H9 (cell line): ENCODE measurements at regions not wholly inside any gene's neighbourhood (a gene's known extent, or its start where the extent isn't known, plus 50 kb on each side); places are given as distances from the start of the nearest gene placed in this dataset.
"Not testable (repeated sequence)": the region's sequence is repeated elsewhere in the genome, so short reads cannot be mapped to it uniquely, and the experiment has no call there.

Experiments
- DNase-seq: peaks from one replicate; pipeline ENCODE4 v3.0.0-alpha.2; 2017
- H2AFZ ChIP-seq: one replicate; pipeline ENCODE4 v1.6.1; 2013; ENCODE audit warnings: mild to moderate bottlenecking, low read length, control low read depth, moderate library complexity
- H2AK5ac ChIP-seq: 2 replicates; pipeline ENCODE4 v1.6.1; 2013; ENCODE audit warnings: low read length, control low read depth, mixed read lengths; ENCODE audit not compliant: insufficient read length
- H2BK120ac ChIP-seq: one replicate; pipeline ENCODE4 v1.6.1; 2013; ENCODE audit warnings: low read depth, mild to moderate bottlenecking, low read length, control low read depth, inconsistent platforms; ENCODE audit not compliant: poor library complexity, severe bottlenecking
- H2BK12ac ChIP-seq: 2 replicates; pipeline ENCODE4 v1.6.1; 2013; ENCODE audit warnings: low read length, control low read depth, mixed read lengths, low read depth; ENCODE audit not compliant: insufficient read length
- H2BK15ac ChIP-seq: 2 replicates; pipeline ENCODE4 v1.6.1; 2013; ENCODE audit warnings: low read depth, low read length, control low read depth
- H2BK20ac ChIP-seq: one replicate; pipeline ENCODE4 v1.6.1; 2013; ENCODE audit warnings: low read depth, mild to moderate bottlenecking, low read length, control low read depth, inconsistent platforms; ENCODE audit not compliant: poor library complexity, severe bottlenecking
- H2BK5ac ChIP-seq: 2 replicates; pipeline ENCODE4 v1.6.1; 2013; ENCODE audit warnings: low read length, control low read depth, mixed read lengths; ENCODE audit not compliant: insufficient read length
- H3K14ac ChIP-seq: 2 replicates; pipeline ENCODE4 v1.6.1; 2013; ENCODE audit warnings: low read length, control low read depth; ENCODE audit not compliant: insufficient read depth
- H3K18ac ChIP-seq: 2 replicates; pipeline ENCODE4 v1.6.1; 2013; ENCODE audit warnings: low read depth, mild to moderate bottlenecking, mixed read lengths, low read length, control low read depth; ENCODE audit not compliant: insufficient read length
- H3K23ac ChIP-seq: 2 replicates; pipeline ENCODE4 v1.6.1; 2013; ENCODE audit warnings: low read length, control low read depth, mixed read lengths, low read depth; ENCODE audit not compliant: insufficient read length
- H3K23me2 ChIP-seq: 2 replicates; pipeline ENCODE4 v1.6.1; 2013; ENCODE audit warnings: low read depth, mild to moderate bottlenecking, mixed read lengths, low read length, control low read depth; ENCODE audit not compliant: insufficient read length, poor library complexity, severe bottlenecking
- H3K27ac ChIP-seq: 2 replicates; pipeline ENCODE4 v1.5.1; 2013; ENCODE audit warnings: low read length, control low read depth, mixed read lengths, low read depth; ENCODE audit not compliant: insufficient read length
- H3K27me3 ChIP-seq: 2 replicates; pipeline ENCODE4 v1.6.1; 2013; ENCODE audit warnings: low read length, control low read depth, inconsistent platforms; ENCODE audit not compliant: insufficient read depth
- H3K4ac ChIP-seq: 2 replicates; pipeline ENCODE4 v1.6.1; 2013; ENCODE audit warnings: low read depth, mild to moderate bottlenecking, control low read depth, inconsistent platforms, low read length, moderate library complexity
- H3K4me1 ChIP-seq: 2 replicates; pipeline ENCODE4 v1.6.1; 2013; ENCODE audit warnings: low read length, control low read depth, inconsistent platforms; ENCODE audit not compliant: insufficient read depth
- H3K4me2 ChIP-seq: 2 replicates; pipeline ENCODE4 v1.6.1; 2013; ENCODE audit warnings: low read length, control low read depth, mixed read lengths; ENCODE audit not compliant: insufficient read length, insufficient read depth
- H3K56ac ChIP-seq: 2 replicates; pipeline ENCODE4 v1.6.1; 2013; ENCODE audit warnings: low read depth, mild to moderate bottlenecking, mixed read lengths, low read length, control low read depth; ENCODE audit not compliant: insufficient read length
- H3K79me1 ChIP-seq: 2 replicates; pipeline ENCODE4 v1.6.1; 2013; ENCODE audit warnings: low read depth, mild to moderate bottlenecking, moderate library complexity, low read length, control low read depth, inconsistent platforms; ENCODE audit not compliant: insufficient read depth, poor library complexity, severe bottlenecking
- H3K79me2 ChIP-seq: 2 replicates; pipeline ENCODE4 v1.6.1; 2013; ENCODE audit warnings: low read length, control low read depth, inconsistent platforms; ENCODE audit not compliant: insufficient read depth
- H3K9ac ChIP-seq: 2 replicates; pipeline ENCODE4 v1.6.1; 2013; ENCODE audit warnings: low read length, control low read depth, mixed read lengths; ENCODE audit not compliant: insufficient read length; ENCODE audit errors: extremely low read depth
- H3K9me3 ChIP-seq: one replicate; pipeline ENCODE4 v1.6.1; 2013; ENCODE audit warnings: low read depth, low read length, inconsistent platforms; ENCODE audit not compliant: control insufficient read depth
- H3T11ph ChIP-seq: one replicate; pipeline ENCODE4 v1.6.1; 2013; ENCODE audit warnings: mild to moderate bottlenecking, low read length, control low read depth, inconsistent platforms
- H4K20me1 ChIP-seq: one replicate; pipeline ENCODE4 v1.6.1; 2013; ENCODE audit not compliant: control insufficient read depth, insufficient read length, insufficient read depth
- H4K5ac ChIP-seq: 2 replicates; pipeline ENCODE4 v1.6.1; 2013; ENCODE audit warnings: low read depth, mild to moderate bottlenecking, mixed read lengths, low read length, control low read depth; ENCODE audit not compliant: insufficient read length
- H4K8ac ChIP-seq: replicated peaks from 2 replicates; pipeline ENCODE4 v1.6.1; 2013; ENCODE audit warnings: low read length, control low read depth, mixed read lengths, low read depth; ENCODE audit not compliant: insufficient read length
- H4K91ac ChIP-seq: 2 replicates; pipeline ENCODE4 v1.6.1; 2013; ENCODE audit warnings: low read depth, mild to moderate bottlenecking, moderate library complexity, mixed read lengths, low read length, control low read depth; ENCODE audit not compliant: insufficient read length
- H3K27ac Mint-ChIP-seq, 3 experiments: 2 replicates in 2 of 3; 3 replicates in 1 of 3; pipeline ENCODE4 v1.8.0; 2020 to 2021; ENCODE audit warnings: mixed read lengths in 3 of 3, mild to moderate bottlenecking in 1 of 3, moderate library complexity in 1 of 3
- H3K27me3 Mint-ChIP-seq: 2 replicates; pipeline ENCODE4 v1.8.0; 2021; ENCODE audit warnings: low read depth, mild to moderate bottlenecking, moderate library complexity, mixed read lengths
- H3K36me3 Mint-ChIP-seq, 3 experiments: 2 replicates in 2 of 3; 3 replicates in 1 of 3; pipeline ENCODE4 v1.8.0; 2020 to 2021; ENCODE audit warnings: low read depth in 3 of 3, mixed read lengths in 3 of 3; ENCODE audit not compliant: insufficient read depth in 1 of 3
- H3K4me1 Mint-ChIP-seq, 2 experiments: 2 replicates each; pipeline ENCODE4 v1.8.0; 2020; ENCODE audit warnings: mixed read lengths in 2 of 2
- H3K4me3 Mint-ChIP-seq, 2 experiments: 2 replicates in 1 of 2; 3 replicates in 1 of 2; pipeline ENCODE4 v1.8.0; 2020 to 2021; ENCODE audit warnings: mild to moderate bottlenecking in 2 of 2, mixed read lengths in 2 of 2, moderate library complexity in 1 of 2
- H3K9me3 Mint-ChIP-seq, 2 experiments: 2 replicates in 1 of 2; 3 replicates in 1 of 2; pipeline ENCODE4 v1.8.0; 2020; ENCODE audit warnings: mild to moderate bottlenecking in 2 of 2, mixed read lengths in 2 of 2, moderate library complexity in 1 of 2
- WGBS: extraction: QIAGEN DNeasy Blood & Tissue Kit; methylation state at CpG from one replicate; pipeline ENCODE4 v1.1.7; 2013; ENCODE audit warnings: missing lambda C conversion rate, low lambda C conversion rate, mixed read lengths; ENCODE audit not compliant: insufficient read length; ENCODE audit errors: extremely low coverage; 5-methylcytosine and 5-hydroxymethylcytosine counted together
- TF ChIP-seq, protein P1 (sequence below): fragments of 200-600 bp; sonication (generic); conservative IDR thresholded peaks from 3 replicates; pipeline ENCODE4 v1.8.0; 2021; ENCODE audit warnings: antibody characterized with exemption, mild to moderate bottlenecking

DNA sequence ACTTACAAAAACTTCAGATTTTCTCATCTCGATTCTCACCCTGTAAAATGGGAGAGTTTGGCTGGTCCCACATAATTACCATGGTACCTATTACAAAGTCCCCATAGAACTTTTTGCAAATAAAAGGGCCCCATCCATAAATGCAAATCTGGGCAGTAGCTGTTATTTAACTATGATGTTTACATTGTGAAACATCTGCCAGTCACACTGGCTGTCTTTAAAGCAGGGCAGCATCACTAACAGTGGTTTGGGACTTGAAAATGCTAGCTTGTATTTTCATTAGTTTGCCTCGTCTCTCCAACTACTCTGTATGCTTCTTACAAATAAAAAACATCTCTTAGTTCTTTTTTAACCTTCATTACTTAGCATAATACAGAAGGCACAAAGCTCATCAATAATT lies 240.7 kb downstream of the FZD1 start:
- no peaks in the 10 kb centered on the region for H4K20me1 ChIP-seq
- no peak overlapping the region for H3K4me2 ChIP-seq
- H3K18ac ChIP-seq = no peak overlapping the region
- no peak overlapping the region for H3K4ac ChIP-seq
- Mint-ChIP-seq H3K9me3 (peaks cover 14 to 16% of the 10 kb centered on the region in 2 experiments), H3K4me1 (peaks cover 13 to 14% of the 10 kb centered on the region in 2 experiments; a peak in 3 of 4 replicates), H3K27ac (no peak overlapping the region), H3K36me3 (peaks cover 0 to 10% (median 5%) of the 10 kb centered on the region in 3 experiments; a peak in 5 of 7 replicates), H3K27me3 (peaks cover 4% of the 10 kb centered on the region; the same call in 1 of the 2 replicates), H3K4me3 (no peak overlapping the region)
- H3K14ac ChIP-seq = no peak overlapping the region
- no peak overlapping the region for H3K56ac ChIP-seq
- no peak overlapping the region for H4K8ac ChIP-seq
- H2BK12ac ChIP-seq = no peak overlapping the region
- no peak overlapping the region for H2AK5ac ChIP-seq
- no peak overlapping the region for H3T11ph ChIP-seq
- H2BK20ac ChIP-seq = no peak overlapping the region
- TF ChIP-seq, protein P1, sequence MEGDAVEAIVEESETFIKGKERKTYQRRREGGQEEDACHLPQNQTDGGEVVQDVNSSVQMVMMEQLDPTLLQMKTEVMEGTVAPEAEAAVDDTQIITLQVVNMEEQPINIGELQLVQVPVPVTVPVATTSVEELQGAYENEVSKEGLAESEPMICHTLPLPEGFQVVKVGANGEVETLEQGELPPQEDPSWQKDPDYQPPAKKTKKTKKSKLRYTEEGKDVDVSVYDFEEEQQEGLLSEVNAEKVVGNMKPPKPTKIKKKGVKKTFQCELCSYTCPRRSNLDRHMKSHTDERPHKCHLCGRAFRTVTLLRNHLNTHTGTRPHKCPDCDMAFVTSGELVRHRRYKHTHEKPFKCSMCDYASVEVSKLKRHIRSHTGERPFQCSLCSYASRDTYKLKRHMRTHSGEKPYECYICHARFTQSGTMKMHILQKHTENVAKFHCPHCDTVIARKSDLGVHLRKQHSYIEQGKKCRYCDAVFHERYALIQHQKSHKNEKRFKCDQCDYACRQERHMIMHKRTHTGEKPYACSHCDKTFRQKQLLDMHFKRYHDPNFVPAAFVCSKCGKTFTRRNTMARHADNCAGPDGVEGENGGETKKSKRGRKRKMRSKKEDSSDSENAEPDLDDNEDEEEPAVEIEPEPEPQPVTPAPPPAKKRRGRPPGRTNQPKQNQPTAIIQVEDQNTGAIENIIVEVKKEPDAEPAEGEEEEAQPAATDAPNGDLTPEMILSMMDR = no peak
- WGBS = no CpG with 5 or more reads among the region's 2 CpGs
- no peaks in the 10 kb centered on the region for H3K9me3 ChIP-seq
- no peak overlapping the region for H2BK5ac ChIP-seq
- no peaks in the 10 kb centered on the region for H3K23me2 ChIP-seq
- DNase-seq = no peak
- H2BK15ac ChIP-seq = no peak overlapping the region
- no peak overlapping the region for H3K27ac ChIP-seq
- H3K9ac ChIP-seq = no peak overlapping the region
- no peaks in the 10 kb centered on the region for H3K79me2 ChIP-seq
- no peak overlapping the region for H2AFZ ChIP-seq
- no peaks in the 10 kb centered on the region for H3K4me1 ChIP-seq
- H4K5ac ChIP-seq = no peak overlapping the region
- no peaks in the 10 kb centered on the region for H3K79me1 ChIP-seq
- H2BK120ac ChIP-seq = no peak overlapping the region
- no peak overlapping the region for H4K91ac ChIP-seq
- H3K23ac ChIP-seq = no peak overlapping the region
- no peaks in the 10 kb centered on the region for H3K27me3 ChIP-seq

DNA sequence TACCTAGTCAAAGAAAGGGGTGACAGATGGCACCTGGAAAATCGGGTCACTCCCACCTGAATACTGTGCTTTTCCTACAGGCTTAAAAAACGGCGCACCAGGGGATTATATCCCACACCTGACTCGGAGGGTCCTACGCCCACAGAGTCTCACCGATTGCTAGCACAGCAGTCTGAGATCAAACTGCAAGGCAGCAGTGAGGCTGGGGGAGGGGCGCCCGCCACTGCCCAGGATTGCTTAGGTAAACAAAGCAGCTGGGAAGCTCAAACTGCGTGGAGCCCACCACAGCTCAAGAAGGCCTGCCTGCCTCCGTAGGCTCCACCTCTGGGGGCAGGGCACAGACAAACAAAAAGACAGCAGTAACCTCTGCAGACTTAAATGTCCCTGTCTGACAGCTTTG lies 242.7 kb downstream of the FZD1 start:
- not testable (repeated sequence) for H4K91ac ChIP-seq, H3K4me3 Mint-ChIP-seq, H2BK20ac ChIP-seq, H3K23ac ChIP-seq, H3K4ac ChIP-seq, H3K4me1 ChIP-seq, H2BK15ac ChIP-seq, H3T11ph ChIP-seq, H3K4me2 ChIP-seq, H3K18ac ChIP-seq, H3K9ac ChIP-seq, H3K9me3 ChIP-seq, H3K79me1 ChIP-seq, H2AK5ac ChIP-seq, H3K56ac ChIP-seq, DNase-seq, H4K8ac ChIP-seq, H3K27me3 Mint-ChIP-seq, H2AFZ ChIP-seq, H3K14ac ChIP-seq, H3K27me3 ChIP-seq, H3K9me3 Mint-ChIP-seq, H2BK5ac ChIP-seq, H4K20me1 ChIP-seq, H3K27ac Mint-ChIP-seq, H2BK12ac ChIP-seq, H3K23me2 ChIP-seq, H4K5ac ChIP-seq, H3K79me2 ChIP-seq, H3K27ac ChIP-seq, H3K36me3 Mint-ChIP-seq, H2BK120ac ChIP-seq
- WGBS = no CpG with 5 or more reads among the region's 10 CpGs
- H3K4me1 Mint-ChIP-seq = peaks cover 13 to 14% of the 10 kb centered on the region in 2 experiments; a peak in 3 of 4 replicates
